NCI-H446 treated with DMSO at 0.1 percent for 48 hours (cell line): ENCODE measurements at regions not wholly inside any gene's neighbourhood (a gene's known extent, or its start where the extent isn't known, plus 50 kb on each side); places are given as distances from the start of the nearest gene placed in this dataset.

Source experiments
- DNase-seq: peaks from one replicate; lab custom pipeline; 2025; lab: John Stamatoyannopoulos, UW

- DNase-seq = no peak
Measured at GRCh38 chr1:58000116-58000515, 546.4 kb downstream of the OMA1 start.

DNA sequence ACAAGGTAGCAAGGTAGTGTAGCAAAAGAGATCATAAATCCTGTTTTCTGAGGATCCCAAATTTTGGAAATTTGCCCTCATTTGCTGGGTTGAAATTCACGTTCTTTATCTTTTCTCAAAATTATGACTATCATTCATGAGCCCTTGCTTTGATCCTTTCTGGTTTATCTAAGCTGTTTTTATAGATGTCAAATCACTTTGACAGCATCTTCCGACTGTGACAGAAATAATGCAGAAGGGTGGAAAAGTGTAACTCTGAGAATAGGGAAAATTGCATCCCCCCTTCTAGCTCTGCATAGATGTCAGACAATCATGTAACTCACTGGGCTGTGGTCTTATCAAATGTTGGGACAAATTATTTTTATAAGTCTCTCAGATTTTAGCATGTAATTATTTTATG lies 550.1 kb downstream of the OMA1 start:
- no peak for DNase-seq

- DNase-seq = no peak
Measured at GRCh38 chr1:57991289-57991688, 555.2 kb downstream of the OMA1 start.

DNA sequence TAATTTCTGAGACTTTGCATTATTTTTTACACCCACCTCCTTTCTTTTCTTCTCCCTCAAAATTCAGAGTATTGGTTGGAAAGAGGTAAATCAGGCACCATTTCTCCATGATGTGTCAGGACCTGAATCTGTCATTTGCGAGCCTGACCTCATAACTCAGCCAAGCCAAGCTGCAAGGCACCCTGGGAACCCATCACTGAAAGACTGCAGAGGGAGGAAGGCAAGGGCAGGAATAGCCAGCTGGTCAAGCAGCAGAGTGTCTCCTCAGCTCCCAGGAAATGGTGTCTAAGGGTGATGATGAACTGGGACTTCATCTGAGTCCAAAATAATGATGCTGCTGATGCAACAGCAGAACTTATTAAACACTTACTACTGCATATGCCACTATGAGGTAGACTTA lies 556.6 kb downstream of the OMA1 start:
- DNase-seq = no peak

GRCh38 chr1:57987523-57987922 lies 559.0 kb downstream of the OMA1 start:
- no peak for DNase-seq

- no peak for DNase-seq
Measured at GRCh38 chr1:57986432-57986831, 560.1 kb downstream of the OMA1 start.

- DNase-seq = no peak
Measured at GRCh38 chr1:57984277-57984676, 560.4 kb upstream of the DAB1 start.

GRCh38 chr1:57983441-57983840 lies 559.6 kb upstream of the DAB1 start:
- DNase-seq = no peak

GRCh38 chr1:57982852-57983251 lies 559.0 kb upstream of the DAB1 start:
- no peak for DNase-seq

- no peak for DNase-seq
Measured at GRCh38 chr1:57976216-57976615, 552.4 kb upstream of the DAB1 start.

GRCh38 chr1:57968321-57968720 lies 544.5 kb upstream of the DAB1 start:
- DNase-seq = no peak

GRCh38 chr1:57966751-57967406 lies 543.0 kb upstream of the DAB1 start:
- no peak for DNase-seq

- no peak for DNase-seq
Measured at GRCh38 chr1:57966340-57966739, 542.5 kb upstream of the DAB1 start.

GRCh38 chr1:57963581-57963980 lies 539.7 kb upstream of the DAB1 start:
- no peak for DNase-seq

GRCh38 chr1:57959531-57960241 lies 535.8 kb upstream of the DAB1 start:
- no peak for DNase-seq

- DNase-seq = no peak
Measured at GRCh38 chr1:57957576-57957975, 533.7 kb upstream of the DAB1 start.

DNA sequence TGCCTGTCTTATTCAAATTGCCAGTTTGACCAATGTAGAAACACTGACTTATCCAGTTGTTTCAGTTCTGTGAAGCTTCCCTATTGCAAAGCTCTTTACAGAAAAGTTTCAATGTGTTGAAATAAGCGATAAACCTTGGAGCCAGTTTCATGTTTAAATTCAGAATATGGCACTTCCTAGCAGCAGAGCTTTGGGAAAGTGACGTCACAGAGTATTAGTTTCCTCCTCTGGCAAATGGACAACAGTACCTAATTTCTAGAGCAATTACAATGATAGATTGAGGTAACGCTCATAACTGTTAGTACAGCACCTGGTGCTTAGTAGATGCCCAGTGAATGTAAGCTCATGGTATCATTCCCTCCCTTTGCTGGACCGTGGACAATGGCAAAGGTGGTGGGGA lies 527.5 kb upstream of the DAB1 start:
- DNase-seq = no peak

DNA sequence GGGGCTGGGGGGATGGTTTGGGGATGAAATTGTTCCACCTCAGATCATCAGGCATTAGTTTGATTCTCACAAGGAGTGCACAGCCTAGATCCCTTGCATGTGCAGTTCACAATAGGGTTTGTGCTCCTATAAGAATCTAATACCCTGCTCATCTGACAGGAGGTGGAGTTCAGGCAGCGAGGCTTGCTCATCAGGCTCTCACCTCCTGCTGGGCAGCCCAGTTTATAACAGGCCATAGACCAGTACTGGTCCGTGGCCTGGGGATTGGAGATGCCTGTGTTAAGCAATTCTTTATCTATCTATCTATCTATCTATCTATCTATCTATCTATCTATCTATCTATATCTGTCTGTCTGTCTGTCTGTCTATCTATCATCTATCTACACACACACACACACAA lies 525.3 kb upstream of the DAB1 start:
- DNase-seq = no peak

- no peak for DNase-seq
Measured at GRCh38 chr1:57947471-57947870, 523.6 kb upstream of the DAB1 start.

DNA sequence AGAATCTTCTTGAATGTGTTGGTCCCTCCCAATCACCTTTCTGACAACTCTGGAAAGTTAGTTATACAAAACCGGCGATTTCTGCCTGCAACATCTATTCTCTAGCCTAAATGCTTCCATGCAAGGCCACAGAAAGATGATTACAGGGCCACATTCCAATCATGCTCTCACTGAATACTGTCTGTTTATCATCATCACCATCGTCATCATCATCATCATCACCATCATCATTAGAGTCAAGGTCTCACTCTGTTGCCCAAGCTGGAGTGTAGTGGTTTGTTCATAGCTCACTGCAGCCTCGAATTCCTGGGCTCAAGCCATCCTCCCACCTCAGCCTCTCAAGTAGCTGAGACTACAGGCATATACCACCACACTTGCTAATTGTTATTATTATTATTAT lies 521.2 kb upstream of the DAB1 start:
- no peak for DNase-seq

- DNase-seq = no peak
Measured at GRCh38 chr1:57943365-57943764, 519.5 kb upstream of the DAB1 start.

GRCh38 chr1:57934745-57935144 lies 510.9 kb upstream of the DAB1 start:
- DNase-seq = no peak

DNA sequence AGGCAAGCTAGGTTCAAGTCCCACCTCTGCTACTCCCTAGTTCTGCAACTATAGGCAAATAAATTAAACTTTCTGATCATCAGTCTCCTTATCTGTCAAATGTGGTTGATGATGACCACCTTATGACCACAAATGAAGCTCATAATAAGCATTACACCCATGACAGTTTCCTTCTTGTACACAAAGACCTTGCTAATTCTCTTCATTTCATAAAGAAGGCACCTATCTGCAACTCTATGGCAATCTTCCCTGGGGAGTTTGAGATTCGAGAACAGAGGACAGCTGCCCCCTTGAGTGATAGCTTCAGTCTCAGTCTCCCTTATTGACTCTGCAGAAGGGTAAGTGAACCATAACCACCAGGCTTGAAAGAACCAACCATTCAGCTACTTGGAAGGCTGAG lies 503.1 kb upstream of the DAB1 start:
- DNase-seq = no peak

DNA sequence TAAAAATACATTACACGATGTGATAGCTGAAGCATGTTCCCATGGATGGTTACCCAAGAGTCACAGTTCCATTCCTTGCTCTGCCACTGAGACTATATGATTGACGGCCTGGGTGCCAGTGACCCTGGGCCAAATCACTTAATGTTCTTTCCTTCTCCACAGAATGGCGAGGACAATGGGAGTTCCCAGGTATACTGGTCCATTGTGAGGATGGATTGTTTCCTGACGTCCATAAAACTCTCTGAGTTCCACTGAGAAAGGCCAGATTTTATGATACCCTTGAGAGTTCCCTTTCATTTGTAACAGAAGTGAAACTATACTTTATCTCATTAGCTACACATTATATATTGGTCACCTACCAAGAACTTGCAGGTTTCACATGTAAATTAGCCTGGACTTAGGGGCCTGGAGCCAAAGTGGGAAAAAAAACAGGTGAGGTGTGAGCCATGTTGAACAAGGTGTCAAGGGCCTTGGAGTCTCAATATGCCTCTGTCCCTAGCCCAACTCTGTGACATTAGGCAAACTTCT lies 502.2 kb upstream of the DAB1 start:
- no peak for DNase-seq
